Sigmoid colon (tissue), 4 donors: ENCODE measurements at regions not wholly inside any gene's neighbourhood (a gene's known extent, or its start where the extent isn't known, plus 50 kb on each side); places are given as distances from the start of the nearest gene placed in this dataset.

ENCODE experiments used
- POLR2A ChIP-seq, 2 donors: fragments of 450-650 bp; IDR thresholded peaks; one replicate each; pipeline ENCODE4 v1.6.1; 2016; ENCODE audit warnings: antibody characterized with exemption in 2 of 2, mild to moderate bottlenecking in 2 of 2, moderate library complexity in 2 of 2
- POLR2AphosphoS5 ChIP-seq, 4 donors: sonication (generic); formaldehyde crosslinking; IDR thresholded peaks; one replicate each; pipeline ENCODE4 v1.6.1; 2017; ENCODE audit warnings: antibody characterized with exemption in 4 of 4
- TF ChIP-seq, protein P1 (sequence below), 4 experiments: fragments of 450-650 bp in 3 of 4; fragments of 200-600 bp in 1 of 4; IDR thresholded peaks; one replicate each; pipeline ENCODE4 v1.5.1; 2016 to 2019; ENCODE audit warnings: antibody characterized with exemption in 4 of 4, mild to moderate bottlenecking in 3 of 4, moderate library complexity in 2 of 4

DNA sequence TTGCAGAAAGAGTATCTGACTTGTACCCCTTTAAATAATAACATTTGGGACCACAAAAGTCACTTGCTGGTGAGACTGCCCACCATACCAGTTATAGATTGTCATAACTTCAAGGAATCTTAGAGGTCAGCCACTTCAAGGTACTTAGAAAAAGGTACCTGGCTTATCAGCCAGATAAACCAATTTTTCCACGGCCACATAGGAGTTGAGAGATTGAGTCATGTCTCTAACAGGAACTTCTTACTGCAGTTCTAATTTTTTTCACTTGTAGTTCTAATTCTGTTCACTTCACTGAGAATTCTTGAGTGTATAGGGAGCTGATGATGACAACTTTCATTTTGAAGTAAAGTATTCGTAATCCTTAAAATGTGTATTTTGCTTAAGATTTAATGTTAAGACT, 317.1 kb upstream of the CBLB start:
- no peak for TF ChIP-seq POLR2AphosphoS5 (IDR thresholded peaks at IDR 0.05)
- TF ChIP-seq, protein P1, sequence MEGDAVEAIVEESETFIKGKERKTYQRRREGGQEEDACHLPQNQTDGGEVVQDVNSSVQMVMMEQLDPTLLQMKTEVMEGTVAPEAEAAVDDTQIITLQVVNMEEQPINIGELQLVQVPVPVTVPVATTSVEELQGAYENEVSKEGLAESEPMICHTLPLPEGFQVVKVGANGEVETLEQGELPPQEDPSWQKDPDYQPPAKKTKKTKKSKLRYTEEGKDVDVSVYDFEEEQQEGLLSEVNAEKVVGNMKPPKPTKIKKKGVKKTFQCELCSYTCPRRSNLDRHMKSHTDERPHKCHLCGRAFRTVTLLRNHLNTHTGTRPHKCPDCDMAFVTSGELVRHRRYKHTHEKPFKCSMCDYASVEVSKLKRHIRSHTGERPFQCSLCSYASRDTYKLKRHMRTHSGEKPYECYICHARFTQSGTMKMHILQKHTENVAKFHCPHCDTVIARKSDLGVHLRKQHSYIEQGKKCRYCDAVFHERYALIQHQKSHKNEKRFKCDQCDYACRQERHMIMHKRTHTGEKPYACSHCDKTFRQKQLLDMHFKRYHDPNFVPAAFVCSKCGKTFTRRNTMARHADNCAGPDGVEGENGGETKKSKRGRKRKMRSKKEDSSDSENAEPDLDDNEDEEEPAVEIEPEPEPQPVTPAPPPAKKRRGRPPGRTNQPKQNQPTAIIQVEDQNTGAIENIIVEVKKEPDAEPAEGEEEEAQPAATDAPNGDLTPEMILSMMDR (IDR thresholded peaks at IDR 0.05): no peak
- TF ChIP-seq POLR2A (IDR thresholded peaks at IDR 0.05): no peak
